Fibroblast of skin of right quadriceps (primary cell): ENCODE measurements at regions not wholly inside any gene's neighbourhood (a gene's known extent, or its start where the extent isn't known, plus 50 kb on each side); places are given as distances from the start of the nearest gene placed in this dataset.
A peak's percentile ranks its signal among the peaks of the same experiment; 100 is the strongest.

Source experiments
- DNase-seq: peaks from one replicate; pipeline ENCODE4 v3.0.0-alpha.2; 2013

DNA sequence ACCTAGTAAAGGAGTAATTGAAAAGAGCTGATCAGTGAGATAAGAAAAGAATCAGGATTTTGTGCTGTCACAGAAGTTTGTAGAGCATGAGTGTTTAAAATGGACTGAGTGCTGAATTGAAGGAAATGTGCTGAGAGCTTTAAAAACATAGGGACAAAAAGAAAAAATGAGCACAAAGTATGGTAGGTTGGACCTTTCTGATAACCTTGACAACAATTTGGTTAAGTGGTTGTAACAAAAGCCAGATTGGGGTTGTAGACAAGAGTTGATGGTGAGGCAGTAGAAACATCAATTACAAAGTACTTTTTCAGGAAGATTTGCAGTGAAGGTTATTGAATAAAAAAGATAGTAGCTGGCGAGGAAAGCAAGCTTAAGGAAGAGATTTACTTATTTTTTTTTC is 674.7 kb upstream of the KIF2B start:
- DNase-seq, result no peak

DNA sequence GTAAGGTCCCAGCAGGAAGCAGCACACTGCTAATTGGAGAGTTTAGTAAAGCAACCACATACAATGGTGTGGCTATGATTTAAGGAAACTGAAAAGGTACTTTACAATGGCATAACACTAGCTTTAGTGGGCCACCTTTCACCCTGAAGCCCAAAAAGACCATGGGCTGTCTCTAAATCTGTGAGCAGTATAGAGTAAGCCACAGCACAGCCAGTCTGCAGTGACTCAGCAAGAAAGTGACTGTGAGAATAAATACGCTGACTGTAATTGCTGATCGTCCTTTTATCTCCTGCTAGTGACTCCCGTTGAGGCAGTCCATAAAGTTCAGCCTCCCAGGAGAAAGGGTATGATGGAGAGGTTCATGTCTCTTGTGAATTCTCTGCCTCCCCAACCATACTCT is 679.8 kb upstream of the KIF2B start:
- no peak for DNase-seq

DNA sequence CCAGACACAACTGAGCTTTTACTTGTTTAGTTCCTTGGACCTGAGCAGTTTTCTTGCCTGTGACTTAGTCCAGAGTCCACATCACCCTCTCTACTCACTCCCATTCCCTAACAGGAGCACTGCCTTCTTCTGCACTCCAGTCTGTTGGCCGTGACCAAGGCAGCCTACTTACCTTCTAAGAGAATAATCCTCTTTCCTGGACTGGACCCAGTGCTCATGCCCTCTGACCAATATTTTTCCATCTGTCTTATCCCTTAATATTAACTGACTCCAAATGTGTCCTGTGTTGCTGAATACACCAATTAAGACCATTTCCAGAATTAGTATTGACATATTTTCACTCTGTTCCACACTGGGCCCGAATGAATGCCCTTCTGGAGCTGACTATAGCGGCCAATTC is 681.0 kb upstream of the KIF2B start:
- no peak for DNase-seq

GRCh38 chr17:53141280-53141679 is 681.4 kb upstream of the KIF2B start:
- no peak for DNase-seq

DNA sequence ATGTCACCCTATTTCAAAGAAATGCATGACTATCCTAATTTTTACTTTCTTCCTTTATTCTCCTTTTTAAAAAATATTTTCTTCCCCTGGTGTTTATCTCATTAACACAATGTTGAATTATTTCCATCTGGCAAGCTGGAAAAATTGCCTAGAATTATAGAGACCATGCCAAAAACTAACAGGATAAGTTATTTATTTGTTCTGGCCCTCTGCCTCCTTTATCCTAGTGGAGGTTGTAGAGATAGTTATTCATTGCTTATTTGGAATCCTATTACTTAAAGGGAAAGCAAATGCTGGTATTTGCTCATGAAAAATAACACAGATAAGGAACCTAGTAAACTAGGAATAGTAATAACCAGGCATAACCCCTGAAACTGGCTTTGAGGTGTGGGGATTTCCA is 684.9 kb upstream of the KIF2B start:
- no peak for DNase-seq

DNA sequence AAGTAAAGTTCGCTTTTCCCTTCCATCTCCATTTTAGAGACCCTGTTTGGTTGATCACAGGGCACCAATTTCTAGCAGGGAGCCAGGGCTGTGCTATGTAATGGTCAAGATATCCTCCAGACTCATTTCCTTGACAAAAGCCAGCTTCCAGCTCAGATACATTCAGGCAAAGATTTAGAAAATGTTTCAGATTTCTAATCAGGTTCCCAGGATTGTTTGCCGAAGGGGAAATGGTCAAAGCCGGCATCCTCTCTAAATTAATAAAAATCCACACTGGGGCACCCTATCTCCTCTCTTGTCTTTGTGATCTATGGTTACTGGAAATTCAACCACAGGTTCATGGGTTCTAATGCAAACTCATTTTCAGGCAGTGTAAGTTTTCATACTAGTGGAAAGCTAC is 686.8 kb upstream of the KIF2B start:
- DNase-seq, result no peak

DNA sequence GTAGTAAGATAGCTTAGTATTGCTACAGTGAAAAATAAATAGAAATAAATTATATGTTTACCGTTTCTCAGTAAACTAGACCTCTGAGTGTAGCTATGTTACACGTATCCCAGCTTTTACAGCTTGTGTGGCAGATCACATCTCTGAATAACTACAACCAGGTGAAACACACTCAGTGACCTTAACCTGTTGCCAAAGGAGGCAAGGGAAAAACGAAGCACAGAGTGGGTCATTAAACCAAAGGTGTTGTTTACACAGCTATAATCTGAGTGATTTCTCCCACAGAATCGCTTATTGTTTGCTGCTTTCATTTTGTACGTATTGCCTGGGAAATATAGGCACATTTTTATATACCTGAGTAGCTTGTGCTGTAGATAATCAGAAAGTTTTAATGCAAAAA is 688.2 kb upstream of the KIF2B start:
- no peak for DNase-seq

- no peak for DNase-seq
Observed at GRCh38 chr17:53133876-53134275, 688.9 kb upstream of the KIF2B start.

GRCh38 chr17:53129863-53130262 is 692.9 kb upstream of the KIF2B start:
- DNase-seq, result no peak

- no peak for DNase-seq
Observed at GRCh38 chr17:53127331-53127730, 695.4 kb upstream of the KIF2B start.

GRCh38 chr17:53122966-53123365 is 699.8 kb upstream of the KIF2B start:
- DNase-seq, result no peak

GRCh38 chr17:53119773-53120172 is 703.0 kb upstream of the KIF2B start:
- no peak for DNase-seq

DNA sequence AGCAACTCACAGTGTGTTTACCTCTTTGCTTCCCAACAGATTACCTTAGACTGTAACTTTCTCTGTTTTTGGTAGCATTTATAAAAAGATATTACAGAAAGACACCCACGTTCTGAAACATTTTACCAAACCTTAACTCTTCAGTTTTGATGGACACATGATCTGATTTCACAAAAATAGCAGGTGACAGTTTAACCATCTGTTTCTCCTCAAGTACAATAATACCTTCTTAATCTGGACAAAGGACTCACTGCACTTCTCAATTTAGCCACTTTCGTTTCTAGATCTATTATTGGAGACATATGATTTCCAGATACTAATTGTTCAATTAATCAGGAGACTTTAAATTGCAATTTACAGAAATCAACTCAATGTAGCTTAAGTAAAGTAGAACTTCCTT is 703.8 kb upstream of the KIF2B start:
- no peak for DNase-seq

DNA sequence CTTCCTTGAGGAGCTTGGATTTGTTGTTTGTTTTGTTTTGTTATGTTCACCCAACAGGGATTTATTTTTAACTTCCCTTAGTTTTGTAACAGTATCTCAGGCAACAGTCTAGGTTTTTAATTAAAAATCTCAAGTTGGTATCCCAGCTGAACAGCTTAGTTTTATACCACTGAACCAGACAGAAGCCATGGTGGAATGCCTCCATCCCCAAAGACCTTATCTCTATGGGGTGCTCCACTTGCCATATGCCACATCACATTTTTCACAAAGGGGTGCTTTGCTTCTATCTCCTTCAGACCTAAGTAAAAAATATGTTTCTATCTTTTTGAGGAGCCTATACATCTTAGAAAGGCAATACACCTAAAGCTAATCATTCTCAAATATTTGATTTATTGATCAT is 715.8 kb upstream of the KIF2B start:
- no peak for DNase-seq

- DNase-seq, result no peak
Observed at GRCh38 chr17:53101706-53102105, 721.0 kb upstream of the KIF2B start.

DNA sequence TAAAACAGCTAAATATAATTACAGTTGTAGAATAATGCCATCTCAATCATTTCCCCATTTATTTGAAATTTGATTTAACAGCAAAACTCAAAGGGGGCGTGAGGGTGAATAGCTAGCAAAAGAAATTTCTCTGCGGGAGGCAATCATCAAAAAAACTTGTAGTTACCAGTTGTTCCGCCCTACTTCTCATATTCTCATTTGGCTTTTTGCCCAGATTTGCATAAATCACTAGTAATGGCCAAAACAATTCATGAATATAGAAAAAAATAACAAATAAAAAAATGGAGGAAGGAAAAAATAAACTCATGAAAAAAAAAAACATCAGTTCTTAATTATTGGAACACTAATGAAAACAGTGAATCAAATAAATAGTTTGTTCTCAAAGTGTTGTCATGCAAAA is 722.6 kb upstream of the KIF2B start:
- no peak for DNase-seq

DNA sequence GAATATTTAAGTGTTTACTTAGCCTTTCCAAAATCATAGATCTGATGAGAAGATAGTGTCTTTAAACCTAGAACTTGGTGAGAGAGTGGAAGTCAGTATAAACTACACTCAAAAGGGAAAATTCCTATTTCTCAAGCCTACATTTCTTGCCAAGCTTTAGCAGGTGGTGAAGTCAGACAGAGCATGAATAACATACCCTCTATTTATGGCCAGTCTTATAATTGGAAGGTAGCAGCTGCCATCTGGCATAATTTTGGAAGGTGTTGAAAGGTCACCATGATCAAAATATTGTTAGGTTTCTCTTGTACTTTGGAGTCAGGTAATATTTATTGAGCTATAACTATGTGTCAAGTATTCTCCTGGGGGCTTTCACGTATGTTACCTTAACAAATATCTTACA is 729.3 kb upstream of the KIF2B start:
- no peak for DNase-seq

DNA sequence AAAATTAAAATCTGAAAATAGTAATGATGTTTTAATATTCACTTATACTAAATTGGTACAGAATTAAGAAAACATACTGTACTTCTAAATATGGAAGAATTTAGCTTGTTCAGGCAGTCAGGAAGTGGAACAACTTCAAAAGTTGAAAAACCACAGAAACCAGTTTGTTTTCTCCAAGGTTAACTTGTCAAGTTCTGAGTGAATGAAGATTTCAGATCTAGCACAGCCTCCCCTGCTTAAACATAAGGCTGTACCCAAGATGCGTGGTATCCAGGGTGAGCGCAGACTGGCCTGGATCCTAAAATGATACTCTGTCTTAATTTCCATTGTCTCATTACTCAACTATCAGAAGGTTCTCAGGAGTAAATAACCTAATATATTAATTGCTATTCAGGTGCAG is 730.7 kb upstream of the KIF2B start:
- no peak for DNase-seq

GRCh38 chr17:53090770-53091169 is 732.0 kb upstream of the KIF2B start:
- no peak for DNase-seq

GRCh38 chr17:53088481-53088880 is 734.2 kb upstream of the KIF2B start:
- no peak for DNase-seq

GRCh38 chr17:53061446-53061845 is 761.3 kb upstream of the KIF2B start:
- DNase-seq, result no peak

DNA sequence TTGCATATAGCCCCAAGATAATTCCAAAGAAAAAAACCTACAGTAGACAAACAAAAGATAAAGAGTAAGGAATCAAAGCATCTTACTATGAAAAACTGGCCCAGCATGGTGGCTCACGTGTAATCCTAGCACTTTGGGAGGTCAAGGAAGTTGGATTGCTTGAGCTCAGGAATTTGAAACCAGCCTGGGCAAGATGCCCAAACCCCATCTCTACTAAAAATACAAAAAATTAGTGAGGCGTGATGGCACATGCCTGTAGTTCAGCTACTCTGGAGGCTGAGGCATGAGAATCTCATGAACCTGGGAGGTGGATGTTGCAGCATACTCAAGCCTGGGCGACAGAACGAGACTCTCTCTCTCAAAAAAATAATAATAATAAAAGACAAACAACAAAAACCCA is 764.7 kb upstream of the KIF2B start:
- no peak for DNase-seq

DNA sequence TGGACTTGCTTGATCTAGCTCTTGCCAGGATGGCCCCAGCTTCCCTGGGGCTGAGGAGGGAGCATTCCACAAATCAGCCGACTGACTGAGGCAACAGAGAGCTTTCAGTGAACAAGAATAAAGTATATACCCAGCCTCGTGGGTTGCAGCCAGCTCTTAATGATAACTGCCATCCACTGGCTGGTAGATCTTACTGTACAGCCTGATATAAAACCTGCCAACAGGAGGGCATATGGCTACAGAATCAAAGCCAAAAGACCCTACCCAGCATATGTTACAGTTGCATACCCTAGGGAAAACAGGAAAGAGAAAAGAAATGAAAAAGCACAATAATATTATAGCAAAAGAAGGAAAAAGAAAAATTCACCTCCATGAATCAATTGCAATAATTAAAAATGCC is 775.9 kb upstream of the KIF2B start:
- no peak for DNase-seq

- no peak for DNase-seq
Observed at GRCh38 chr17:53039981-53040380, 782.7 kb upstream of the KIF2B start.

- DNase-seq, result no peak
Observed at GRCh38 chr17:53033297-53033696, 789.4 kb upstream of the KIF2B start.

DNA sequence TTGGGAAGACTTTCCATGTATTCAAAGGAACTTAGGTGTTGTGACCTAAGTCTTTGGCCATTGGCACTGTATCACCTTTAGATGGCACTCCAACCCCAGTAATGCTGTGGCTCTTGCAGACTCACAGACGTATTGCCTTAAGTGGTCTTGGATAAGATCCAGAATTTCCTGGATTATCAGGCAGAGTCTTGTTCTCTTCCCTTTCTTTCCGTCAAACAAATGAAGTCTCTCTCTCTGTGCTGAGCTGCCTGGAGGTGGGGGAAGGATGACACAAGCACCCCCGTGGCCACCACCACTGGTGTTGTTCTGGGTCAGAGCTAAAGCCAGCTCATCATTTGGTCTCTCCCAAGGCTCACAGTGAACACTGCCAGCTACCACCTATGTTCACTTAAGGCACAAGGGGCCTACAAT is 789.9 kb upstream of the KIF2B start:
- peak; percentile 5 for DNase-seq
